ENCODE measurements at regions not wholly inside any gene's neighbourhood (a gene's known extent, or its start where the extent isn't known, plus 50 kb on each side); places are given as distances from the start of the nearest gene placed in this dataset.

GRCh38 chrX:39601231-39602177 lies 496.3 kb downstream of the BCOR start:
- Histone ChIP-seq H3K27ac (ENCODE audit: low read depth, low read length, poor library complexity, severe bottlenecking) (no peak overlapping the region), H3K9me2 (ENCODE audit: low read depth, low read length) (no peaks in the 10 kb centered on the region), H2AFZ (ENCODE audit: low read length) (no peak overlapping the region), H3K79me2 (ENCODE audit: insufficient read depth, low read length) (no peaks in the 10 kb centered on the region), H3K9me3 (ENCODE audit: low read length) (no peaks in the 10 kb centered on the region), H3K27me3 (ENCODE audit: insufficient read depth, low read length) (no peaks in the 10 kb centered on the region), H3K9ac (ENCODE audit: low read length) (no peak overlapping the region), H3K4me2 (ENCODE audit: low read length) (no peak overlapping the region), H3K4me1 (ENCODE audit: insufficient read depth, low read length, severe bottlenecking) (no peaks in the 10 kb centered on the region), H3K36me3 (ENCODE audit: insufficient read depth, low read length) (no peaks in the 10 kb centered on the region), H3F3A (ENCODE audit: insufficient read depth, low read length) (no peaks in the 10 kb centered on the region), H3K4me3 (ENCODE audit: low read depth, low read length, poor library complexity, severe bottlenecking) (no peak overlapping the region), H4K20me1 (ENCODE audit: insufficient read depth, low read length) (no peaks in the 10 kb centered on the region)
- no peak for TF ChIP-seq CTCF (IDR thresholded peaks at IDR 0.05; ENCODE audit: low read length)
- TF ChIP-seq EZH2 (IDR thresholded peaks at IDR 0.05; ENCODE audit: borderline replicate concordance, low read length): no peak

- Histone ChIP-seq H3K27ac (ENCODE audit: low read depth, low read length, poor library complexity, severe bottlenecking) (no peak overlapping the region), H3K4me1 (ENCODE audit: insufficient read depth, low read length, severe bottlenecking) (no peaks in the 10 kb centered on the region), H3K4me3 (ENCODE audit: low read depth, low read length, poor library complexity, severe bottlenecking) (no peak overlapping the region), H3K79me2 (ENCODE audit: insufficient read depth, low read length) (no peaks in the 10 kb centered on the region), H3K9me3 (ENCODE audit: low read length) (no peaks in the 10 kb centered on the region), H2AFZ (ENCODE audit: low read length) (no peak overlapping the region), H3K27me3 (ENCODE audit: insufficient read depth, low read length) (no peaks in the 10 kb centered on the region), H4K20me1 (ENCODE audit: insufficient read depth, low read length) (no peaks in the 10 kb centered on the region), H3K9me2 (ENCODE audit: low read depth, low read length) (no peaks in the 10 kb centered on the region), H3K4me2 (ENCODE audit: low read length) (no peak overlapping the region), H3F3A (ENCODE audit: insufficient read depth, low read length) (no peaks in the 10 kb centered on the region), H3K9ac (ENCODE audit: low read length) (no peak overlapping the region), H3K36me3 (ENCODE audit: insufficient read depth, low read length) (no peaks in the 10 kb centered on the region)
- TF ChIP-seq EZH2 (IDR thresholded peaks at IDR 0.05; ENCODE audit: borderline replicate concordance, low read length): no peak
- TF ChIP-seq CTCF (IDR thresholded peaks at IDR 0.05; ENCODE audit: low read length): no peak
Observed at GRCh38 chrX:39602195-39602594, 495.6 kb downstream of the BCOR start.

- no peaks in the 10 kb centered on the region for H4K20me1 ChIP-seq (ENCODE audit: insufficient read depth, low read length)
- no peaks in the 10 kb centered on the region for H3K79me2 ChIP-seq (ENCODE audit: insufficient read depth, low read length)
- H3K9me2 ChIP-seq (ENCODE audit: low read depth, low read length): no peaks in the 10 kb centered on the region
- no peak overlapping the region for H3K27ac ChIP-seq (ENCODE audit: low read depth, low read length, poor library complexity, severe bottlenecking)
- H2AFZ ChIP-seq (ENCODE audit: low read length): no peak overlapping the region
- no peak overlapping the region for H3K4me2 ChIP-seq (ENCODE audit: low read length)
- no peaks in the 10 kb centered on the region for H3K36me3 ChIP-seq (ENCODE audit: insufficient read depth, low read length)
- H3K27me3 ChIP-seq (ENCODE audit: insufficient read depth, low read length): no peaks in the 10 kb centered on the region
- H3K9me3 ChIP-seq (ENCODE audit: low read length): no peaks in the 10 kb centered on the region
- no peak overlapping the region for H3K4me3 ChIP-seq (ENCODE audit: low read depth, low read length, poor library complexity, severe bottlenecking)
- no peaks in the 10 kb centered on the region for H3F3A ChIP-seq (ENCODE audit: insufficient read depth, low read length)
- no peak for TF ChIP-seq CTCF (IDR thresholded peaks at IDR 0.05; ENCODE audit: low read length)
- TF ChIP-seq EZH2 (IDR thresholded peaks at IDR 0.05; ENCODE audit: borderline replicate concordance, low read length): no peak
- no peaks in the 10 kb centered on the region for H3K4me1 ChIP-seq (ENCODE audit: insufficient read depth, low read length, severe bottlenecking)
- no peak overlapping the region for H3K9ac ChIP-seq (ENCODE audit: low read length)
Observed at GRCh38 chrX:39603230-39603629, 494.5 kb downstream of the BCOR start.
